Uterus (tissue), 3 donors: ENCODE measurements at regions not wholly inside any gene's neighbourhood (a gene's known extent, or its start where the extent isn't known, plus 50 kb on each side); places are given as distances from the start of the nearest gene placed in this dataset.
"Not testable (repeated sequence)": the region's sequence is repeated elsewhere in the genome, so short reads cannot be mapped to it uniquely, and the experiment has no call there.

Experiments
- DNase-seq, 2 donors: peaks; one replicate each; pipeline ENCODE4 v3.0.0-alpha.2; 2019 to 2020
- H3K27ac ChIP-seq, 2 donors: fragments of 200-600 bp; sonication (generic); 1 replicate in 1 of 2; 2 replicates in 1 of 2; pipeline ENCODE4 v1.5.1; 2016 to 2018
- H3K27me3 ChIP-seq, 2 donors: fragments of 200-600 bp; sonication (generic); one replicate each; pipeline ENCODE4 v1.5.1; 2018 to 2019; ENCODE audit warnings: control low read depth in 1 of 2
- H3K36me3 ChIP-seq, 2 donors: fragments of 200-600 bp; sonication (generic); one replicate each; pipeline ENCODE4 v1.5.1; 2019; ENCODE audit warnings: control low read depth in 1 of 2
- H3K4me1 ChIP-seq, 2 donors: fragments of 200-600 bp; sonication (generic); one replicate each; pipeline ENCODE4 v1.5.1; 2018 to 2019; ENCODE audit warnings: control low read depth in 1 of 2
- H3K4me3 ChIP-seq, 2 donors: fragments of 200-600 bp; sonication (generic); 1 replicate in 1 of 2; 2 replicates in 1 of 2; pipeline ENCODE4 v1.5.1; 2018 to 2019; ENCODE audit warnings: mild to moderate bottlenecking in 1 of 2
- H3K9me3 ChIP-seq, 2 donors: fragments of 200-600 bp; sonication (generic); one replicate each; pipeline ENCODE4 v1.5.1; 2019; ENCODE audit warnings: control low read depth in 1 of 2
- CTCF ChIP-seq, 4 experiments: fragments of 200-600 bp in 2 of 4; fragments of 450-650 bp in 2 of 4; sonication (generic) in 2 of 4; IDR thresholded peaks; one replicate each; pipeline ENCODE4 v1.5.1; 2016 to 2019; ENCODE audit warnings: antibody characterized with exemption in 4 of 4, mild to moderate bottlenecking in 2 of 4, moderate library complexity in 1 of 4
- POLR2A ChIP-seq, 2 donors: fragments of 450-650 bp; IDR thresholded peaks; one replicate each; pipeline ENCODE4 v1.6.1; 2016; ENCODE audit warnings: antibody characterized with exemption in 2 of 2, mild to moderate bottlenecking in 1 of 2, moderate library complexity in 1 of 2
- intact Hi-C: fragments of 100-400 bp; cut with DNase I; formaldehyde crosslinking; loops from one replicate; pipeline ENCODE4 v1.15.1; 2023; ENCODE audit warnings: low total_unique reads
- donor health status: DM: yes; HTN: yes; CAD: no.

GRCh38 chr2:192969055-192969454 lies 774.3 kb upstream of the TMEFF2 start:
- Histone ChIP-seq H3K4me1 (no peaks in the 10 kb centered on the region), H3K9me3 (no peaks in the 10 kb centered on the region), H3K27ac (no peak overlapping the region), H3K36me3 (no peaks in the 10 kb centered on the region), H3K27me3 (no peaks in the 10 kb centered on the region), H3K4me3 (no peak overlapping the region)
- intact Hi-C loops = no loop called here
- DNase-seq = no peak
- TF ChIP-seq CTCF (IDR thresholded peaks at IDR 0.05) (no peak), POLR2A (IDR thresholded peaks at IDR 0.05) (no peak)

- no peaks in the 10 kb centered on the region for H3K27me3 ChIP-seq
- intact Hi-C loops = no loop called here
- H3K9me3 ChIP-seq = no peaks in the 10 kb centered on the region
- no peaks in the 10 kb centered on the region for H3K36me3 ChIP-seq
- no peak for DNase-seq
- no peak overlapping the region for H3K4me3 ChIP-seq
- no peak for TF ChIP-seq CTCF (IDR thresholded peaks at IDR 0.05)
- TF ChIP-seq POLR2A (IDR thresholded peaks at IDR 0.05) = no peak
- no peaks in the 10 kb centered on the region for H3K4me1 ChIP-seq
- no peak overlapping the region for H3K27ac ChIP-seq
Measured at GRCh38 chr2:192960945-192961344, 766.2 kb upstream of the TMEFF2 start.

- H3K36me3 ChIP-seq, H3K4me3 ChIP-seq, H3K27ac ChIP-seq, H3K27me3 ChIP-seq, intact Hi-C loops, DNase-seq, H3K4me1 ChIP-seq, H3K9me3 ChIP-seq: not testable (repeated sequence)
Measured at GRCh38 chr2:192958615-192959014, 763.9 kb upstream of the TMEFF2 start.

GRCh38 chr2:192957425-192957824 lies 762.7 kb upstream of the TMEFF2 start:
- H3K27me3 ChIP-seq = no peaks in the 10 kb centered on the region
- no peak overlapping the region for H3K27ac ChIP-seq
- intact Hi-C loops = no loop called here
- H3K36me3 ChIP-seq = no peaks in the 10 kb centered on the region
- H3K4me1 ChIP-seq = no peaks in the 10 kb centered on the region
- no peak for TF ChIP-seq POLR2A (IDR thresholded peaks at IDR 0.05)
- no peak for TF ChIP-seq CTCF (IDR thresholded peaks at IDR 0.05)
- H3K4me3 ChIP-seq = no peak overlapping the region
- DNase-seq = no peak
- no peaks in the 10 kb centered on the region for H3K9me3 ChIP-seq

- Histone ChIP-seq H3K27ac (no peak overlapping the region), H3K9me3 (no peaks in the 10 kb centered on the region), H3K4me1 (no peaks in the 10 kb centered on the region), H3K27me3 (no peaks in the 10 kb centered on the region), H3K36me3 (no peaks in the 10 kb centered on the region), H3K4me3 (no peak overlapping the region)
- DNase-seq = no peak
- no peak for TF ChIP-seq POLR2A (IDR thresholded peaks at IDR 0.05)
- TF ChIP-seq CTCF (IDR thresholded peaks at IDR 0.05) = no peak
- intact Hi-C loops = no loop called here
Measured at GRCh38 chr2:192953116-192953515, 758.4 kb upstream of the TMEFF2 start.

GRCh38 chr2:192952245-192952644 lies 757.5 kb upstream of the TMEFF2 start:
- H3K4me3 ChIP-seq = no peak overlapping the region
- TF ChIP-seq CTCF (IDR thresholded peaks at IDR 0.05) = no peak
- TF ChIP-seq POLR2A (IDR thresholded peaks at IDR 0.05) = no peak
- no peaks in the 10 kb centered on the region for H3K9me3 ChIP-seq
- no peak for DNase-seq
- no peaks in the 10 kb centered on the region for H3K27me3 ChIP-seq
- H3K36me3 ChIP-seq = no peaks in the 10 kb centered on the region
- no peak overlapping the region for H3K27ac ChIP-seq
- no peaks in the 10 kb centered on the region for H3K4me1 ChIP-seq
- intact Hi-C loops = no loop called here
